Suprapubic skin (tissue), 4 donors: ENCODE measurements at regions not wholly inside any gene's neighbourhood (a gene's known extent, or its start where the extent isn't known, plus 50 kb on each side); places are given as distances from the start of the nearest gene placed in this dataset.

Experiments used
- DNase-seq, 2 donors: peaks; one replicate each; pipeline ENCODE4 v3.0.0-alpha.2; 2019; ENCODE audit warnings: low spot score in 2 of 2
- H3K27ac ChIP-seq: fragments of 200-600 bp; sonication (generic); one replicate; pipeline ENCODE4 v1.5.1; 2019
- H3K27me3 ChIP-seq: fragments of 200-600 bp; sonication (generic); one replicate; pipeline ENCODE4 v1.5.1; 2019
- H3K36me3 ChIP-seq: fragments of 200-600 bp; sonication (generic); one replicate; pipeline ENCODE4 v1.5.1; 2019
- H3K4me1 ChIP-seq: fragments of 200-600 bp; sonication (generic); one replicate; pipeline ENCODE4 v1.5.1; 2019
- H3K4me3 ChIP-seq: fragments of 200-600 bp; sonication (generic); one replicate; pipeline ENCODE4 v1.5.1; 2019; ENCODE audit warnings: mild to moderate bottlenecking
- H3K9me3 ChIP-seq: fragments of 200-600 bp; sonication (generic); one replicate; pipeline ENCODE4 v1.5.1; 2019
- CTCF ChIP-seq, 2 donors: fragments of 200-600 bp in 1 of 2; fragments of 450-650 bp in 1 of 2; sonication (generic) in 1 of 2; IDR thresholded peaks; one replicate each; pipeline ENCODE4 v1.5.1; 2016 to 2019; ENCODE audit warnings: antibody characterized with exemption in 2 of 2, mild to moderate bottlenecking in 1 of 2, moderate library complexity in 1 of 2
- EP300 ChIP-seq: sonication (generic); formaldehyde crosslinking; IDR thresholded peaks from one replicate; pipeline ENCODE4 v1.6.1; 2017; ENCODE audit warnings: antibody characterized with exemption
- POLR2A ChIP-seq, 2 donors: fragments of 450-650 bp; IDR thresholded peaks; one replicate each; pipeline ENCODE4 v1.6.1; 2017; ENCODE audit warnings: antibody characterized with exemption in 2 of 2, mild to moderate bottlenecking in 2 of 2, moderate library complexity in 2 of 2
- POLR2AphosphoS5 ChIP-seq, 3 donors: sonication (generic); formaldehyde crosslinking; IDR thresholded peaks; one replicate each; pipeline ENCODE4 v1.6.1; 2017; ENCODE audit warnings: antibody characterized with exemption in 3 of 3
- WGBS: methylation state at CpG from one replicate; pipeline ENCODE4 v1.1.5; 2018; 5-methylcytosine and 5-hydroxymethylcytosine counted together

DNA sequence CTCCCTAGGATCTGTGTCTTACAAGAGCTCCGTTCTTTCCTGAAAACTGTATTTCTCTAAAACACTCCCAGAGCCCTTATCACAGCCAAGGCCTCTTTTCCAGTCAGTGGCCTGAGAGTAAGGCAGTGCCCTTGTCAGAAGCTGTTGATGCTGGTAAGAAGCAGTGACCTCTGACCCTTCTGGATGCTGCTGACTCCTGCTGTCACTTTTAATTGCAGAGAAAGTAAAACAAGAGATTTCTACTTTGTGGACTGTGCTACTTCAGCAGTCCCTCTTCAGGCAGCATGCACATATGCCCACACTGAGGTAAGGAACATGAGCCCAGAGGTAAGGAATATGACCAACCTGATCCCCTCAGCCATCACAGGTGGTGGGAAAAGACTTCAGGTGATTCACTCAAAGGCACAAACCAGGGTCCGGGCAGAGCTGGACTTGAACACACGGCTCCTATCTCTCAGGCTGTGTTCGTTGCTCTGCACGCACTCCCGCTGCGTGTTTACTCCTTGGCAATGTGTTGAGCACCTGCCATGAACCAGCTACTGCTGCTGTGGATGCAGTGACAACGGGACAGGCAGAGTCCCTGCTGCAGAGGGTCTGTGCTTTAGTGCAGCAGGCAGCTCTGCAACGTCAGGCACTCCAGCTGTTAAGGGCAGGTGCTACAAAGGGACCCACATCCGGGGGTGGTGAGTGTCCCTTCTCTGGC, 201.9 kb upstream of the CST7 start:
- no peak for TF ChIP-seq POLR2AphosphoS5 (IDR thresholded peaks at IDR 0.05)
- TF ChIP-seq POLR2A (IDR thresholded peaks at IDR 0.05) = no peak
- TF ChIP-seq CTCF (IDR thresholded peaks at IDR 0.05) = no peak
- no peak for TF ChIP-seq EP300
- H3K27me3 ChIP-seq = peaks cover 5% of the 10 kb centered on the region
- H3K36me3 ChIP-seq = no peaks in the 10 kb centered on the region
- no peaks in the 10 kb centered on the region for H3K9me3 ChIP-seq
- H3K4me3 ChIP-seq = no peak overlapping the region
- DNase-seq = peak in 1 of 2 donors; percentile 23
- H3K27ac ChIP-seq = no peak overlapping the region
- H3K4me1 ChIP-seq = peaks cover 7% of the 10 kb centered on the region
- 83% methylated on average over 10 of the region's 10 CpGs for WGBS

DNA sequence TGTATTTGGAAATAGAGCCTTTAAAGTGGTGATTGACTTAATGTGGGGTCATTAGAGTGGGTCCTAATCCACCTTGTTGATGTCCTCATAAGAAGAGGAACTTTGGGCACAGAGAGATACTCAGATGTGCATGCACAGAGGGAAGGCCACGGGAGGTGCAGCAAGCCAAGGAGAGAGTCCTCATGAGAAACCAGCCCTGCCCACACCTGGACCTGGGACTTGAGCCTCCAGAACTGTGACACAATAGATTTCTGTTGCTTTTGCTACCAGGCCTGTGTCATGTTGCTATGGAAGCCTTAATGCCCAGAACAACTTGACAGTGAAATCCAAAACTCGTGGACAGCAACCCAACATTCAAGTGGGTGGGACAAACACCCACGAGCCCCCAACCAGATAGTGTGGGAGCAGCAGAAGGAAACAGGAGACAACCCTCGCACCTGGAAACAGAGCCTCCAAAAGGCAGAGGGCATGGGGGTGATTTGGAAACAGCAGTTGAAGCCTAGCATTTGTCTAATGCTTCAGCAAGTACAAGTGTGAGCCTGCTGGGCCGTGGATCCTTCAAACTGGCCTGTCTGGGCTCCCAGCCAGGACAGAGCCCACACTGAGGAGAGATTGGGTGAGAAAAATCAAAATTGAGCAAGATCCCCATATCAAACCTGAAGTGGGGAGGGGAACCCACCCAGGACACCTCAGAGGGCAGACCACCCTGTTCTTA, 201.0 kb upstream of the CST7 start:
- H3K36me3 ChIP-seq = no peaks in the 10 kb centered on the region
- H3K9me3 ChIP-seq = no peaks in the 10 kb centered on the region
- H3K4me3 ChIP-seq = no peak overlapping the region
- 84% methylated on average over 5 of the region's 5 CpGs for WGBS
- TF ChIP-seq CTCF (IDR thresholded peaks at IDR 0.05) (no peak), POLR2A (IDR thresholded peaks at IDR 0.05) (no peak), POLR2AphosphoS5 (IDR thresholded peaks at IDR 0.05) (no peak), EP300 (no peak)
- peak in 1 of 2 donors; percentile 16 for DNase-seq
- peaks cover 5% of the 10 kb centered on the region for H3K27me3 ChIP-seq
- H3K4me1 ChIP-seq = peaks cover 7% of the 10 kb centered on the region
- H3K27ac ChIP-seq = no peak overlapping the region

DNA sequence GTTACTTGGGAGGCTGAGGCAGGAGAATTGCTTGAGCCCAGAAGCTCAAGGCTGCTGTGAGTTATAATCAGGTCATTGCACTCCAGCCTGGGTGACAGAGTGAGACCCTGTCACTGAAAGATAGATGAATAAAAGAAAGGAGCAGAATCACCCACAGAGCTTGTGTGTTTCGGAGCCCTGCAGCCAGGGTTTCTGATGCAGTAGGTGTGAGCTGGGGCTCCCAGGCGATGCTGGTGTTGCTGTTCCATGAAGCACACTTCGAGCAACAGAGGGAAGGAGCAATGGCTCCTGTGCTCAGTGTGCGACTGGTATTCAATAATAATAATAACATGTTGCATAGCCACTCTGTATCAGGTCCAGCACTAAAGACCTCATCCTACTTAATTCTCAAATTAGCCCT, 197.5 kb upstream of the CST7 start:
- WGBS = 93% methylated on average over 4 of the region's 4 CpGs
- no peaks in the 10 kb centered on the region for H3K4me1 ChIP-seq
- no peak overlapping the region for H3K27ac ChIP-seq
- H3K4me3 ChIP-seq = no peak overlapping the region
- no peaks in the 10 kb centered on the region for H3K36me3 ChIP-seq
- TF ChIP-seq POLR2A (IDR thresholded peaks at IDR 0.05) = no peak
- no peak for DNase-seq
- H3K9me3 ChIP-seq = no peaks in the 10 kb centered on the region
- H3K27me3 ChIP-seq = no peaks in the 10 kb centered on the region

DNA sequence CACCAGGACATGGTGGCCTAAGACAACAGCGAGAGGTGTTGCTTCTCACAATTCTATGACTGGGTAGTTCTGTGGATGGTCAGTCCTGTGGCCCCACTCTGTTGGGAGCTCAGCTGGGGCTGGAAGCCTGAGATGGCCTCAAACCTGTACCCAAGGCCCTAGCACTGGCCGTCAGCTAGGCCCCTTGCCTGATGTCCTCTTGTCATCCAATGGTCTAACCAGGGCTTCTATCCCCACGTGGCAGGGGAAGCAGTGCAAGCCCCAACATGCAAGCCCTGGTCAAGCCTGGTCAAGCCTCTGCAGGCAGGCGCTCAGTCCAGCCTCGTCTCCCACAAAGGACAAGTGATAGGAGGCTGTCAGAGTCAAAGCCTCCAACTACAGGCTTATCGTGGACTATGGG, 196.5 kb upstream of the CST7 start:
- WGBS = 81% methylated on average over 6 of the region's 6 CpGs
- H3K36me3 ChIP-seq = no peaks in the 10 kb centered on the region
- DNase-seq = no peak
- H3K9me3 ChIP-seq = no peaks in the 10 kb centered on the region
- H3K27me3 ChIP-seq = no peaks in the 10 kb centered on the region
- TF ChIP-seq EP300 (no peak), CTCF (IDR thresholded peaks at IDR 0.05) (no peak), POLR2AphosphoS5 (IDR thresholded peaks at IDR 0.05) (no peak), POLR2A (IDR thresholded peaks at IDR 0.05) (no peak)
- H3K4me3 ChIP-seq = no peak overlapping the region
- H3K4me1 ChIP-seq = no peaks in the 10 kb centered on the region
- H3K27ac ChIP-seq = no peak overlapping the region

DNA sequence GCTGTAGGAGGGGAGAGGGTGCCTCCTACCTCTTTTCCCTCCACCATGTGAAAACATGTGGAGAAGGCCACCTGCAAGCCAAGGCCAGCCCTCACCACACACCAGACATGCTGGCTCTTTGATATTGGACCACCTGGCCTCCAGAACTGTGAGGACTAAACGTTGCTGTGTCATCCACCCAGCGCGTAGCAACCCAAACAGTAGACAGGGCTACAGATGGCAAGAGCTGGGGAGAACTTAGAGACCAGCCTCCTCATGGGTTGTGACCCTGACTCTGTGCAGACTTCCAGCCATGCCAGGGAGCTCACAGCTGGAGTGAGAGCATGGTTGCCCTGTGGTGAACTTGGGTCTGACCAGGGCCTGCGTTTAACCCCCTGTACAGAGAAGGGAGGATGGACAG, 195.9 kb upstream of the CST7 start:
- Histone ChIP-seq H3K27me3 (no peaks in the 10 kb centered on the region), H3K4me1 (no peaks in the 10 kb centered on the region), H3K27ac (no peak overlapping the region), H3K36me3 (no peaks in the 10 kb centered on the region), H3K9me3 (no peaks in the 10 kb centered on the region), H3K4me3 (no peak overlapping the region)
- TF ChIP-seq CTCF (IDR thresholded peaks at IDR 0.05) (no peak), POLR2AphosphoS5 (IDR thresholded peaks at IDR 0.05) (no peak), POLR2A (IDR thresholded peaks at IDR 0.05) (no peak), EP300 (no peak)
- WGBS = 89% methylated on average over 1 of the region's 4 CpGs
- DNase-seq = no peak
